Brain microvascular endothelial cell (primary cell): ENCODE measurements at regions not wholly inside any gene's neighbourhood (a gene's known extent, or its start where the extent isn't known, plus 50 kb on each side); places are given as distances from the start of the nearest gene placed in this dataset.
A peak's percentile ranks its signal among the peaks of the same experiment; 100 is the strongest.

Experiments used
- DNase-seq: peaks from one replicate; pipeline ENCODE4 v3.0.0-alpha.2; 2020
- H3K27ac ChIP-seq: fragments of 250-450 bp; sonication (Bioruptor Pico); 2 replicates; pipeline ENCODE4 v1.5.1; 2020; ENCODE audit warnings: mild to moderate bottlenecking, moderate library complexity
- H3K27me3 ChIP-seq: fragments of 250-450 bp; sonication (Bioruptor Pico); replicated peaks from 2 replicates; pipeline ENCODE4 v1.5.1; 2020; ENCODE audit warnings: mild to moderate bottlenecking
- H3K36me3 ChIP-seq: fragments of 250-450 bp; sonication (Bioruptor Pico); replicated peaks from 2 replicates; pipeline ENCODE4 v1.5.1; 2020; ENCODE audit warnings: mild to moderate bottlenecking
- H3K4me3 ChIP-seq: 2 replicates; pipeline ENCODE4 v1.5.1; 2011; ENCODE audit warnings: low read depth, mild to moderate bottlenecking, control low read depth, low read length, moderate library complexity
- in situ Hi-C: cut with HindIII; loops from 2 replicates; pipeline ENCODE4 v1.10.0; 2017; ENCODE audit warnings: low sequenced_read_pairs, low pct_ligation_motif_present
- TF ChIP-seq, protein P1 (sequence below): IDR thresholded peaks from 2 replicates; pipeline ENCODE4 v1.5.1; 2011; ENCODE audit warnings: low read depth, mild to moderate bottlenecking, moderate library complexity, low read length, control low read depth, inconsistent platforms; ENCODE audit errors: missing control alignments

DNA sequence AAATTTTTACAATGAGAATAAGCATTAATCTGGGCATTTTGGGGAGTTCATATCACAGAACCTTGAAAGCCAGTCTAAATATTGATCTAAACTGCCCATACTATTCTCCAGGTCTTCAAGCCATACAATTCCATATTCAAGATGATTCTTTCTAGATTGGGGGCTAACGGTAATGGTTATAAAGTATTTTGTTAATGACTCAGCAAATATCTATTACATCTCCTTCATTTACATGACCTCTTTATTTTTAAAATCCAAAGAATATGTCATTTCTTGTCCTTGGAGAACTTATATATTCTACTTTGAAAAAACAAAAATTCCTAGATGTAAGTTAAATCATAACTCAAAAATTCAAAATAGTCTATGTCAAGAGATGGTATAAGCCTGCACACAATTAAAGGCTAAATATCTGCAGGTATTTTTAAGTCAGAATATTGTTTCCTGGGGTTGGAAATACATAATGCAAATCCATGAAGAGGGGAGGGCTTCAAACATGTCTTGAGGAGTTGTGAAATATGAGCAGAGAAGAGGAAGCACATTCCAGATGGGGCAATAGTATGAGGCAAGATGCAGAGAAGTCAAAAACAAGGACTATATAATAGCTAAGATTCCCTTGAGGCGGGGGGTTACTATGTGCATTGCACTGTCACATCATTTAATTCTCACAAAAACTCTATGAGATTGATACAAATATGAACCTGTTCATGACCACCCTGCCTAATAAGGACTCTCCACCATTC is 526.4 kb downstream of the NR2F1-AS1 start:
- Histone ChIP-seq H3K4me3 (no peak overlapping the region), H3K27ac (no peak overlapping the region), H3K36me3 (no peaks in the 10 kb centered on the region), H3K27me3 (no peaks in the 10 kb centered on the region)
- in situ Hi-C loops = no loop called here
- TF ChIP-seq, protein P1, sequence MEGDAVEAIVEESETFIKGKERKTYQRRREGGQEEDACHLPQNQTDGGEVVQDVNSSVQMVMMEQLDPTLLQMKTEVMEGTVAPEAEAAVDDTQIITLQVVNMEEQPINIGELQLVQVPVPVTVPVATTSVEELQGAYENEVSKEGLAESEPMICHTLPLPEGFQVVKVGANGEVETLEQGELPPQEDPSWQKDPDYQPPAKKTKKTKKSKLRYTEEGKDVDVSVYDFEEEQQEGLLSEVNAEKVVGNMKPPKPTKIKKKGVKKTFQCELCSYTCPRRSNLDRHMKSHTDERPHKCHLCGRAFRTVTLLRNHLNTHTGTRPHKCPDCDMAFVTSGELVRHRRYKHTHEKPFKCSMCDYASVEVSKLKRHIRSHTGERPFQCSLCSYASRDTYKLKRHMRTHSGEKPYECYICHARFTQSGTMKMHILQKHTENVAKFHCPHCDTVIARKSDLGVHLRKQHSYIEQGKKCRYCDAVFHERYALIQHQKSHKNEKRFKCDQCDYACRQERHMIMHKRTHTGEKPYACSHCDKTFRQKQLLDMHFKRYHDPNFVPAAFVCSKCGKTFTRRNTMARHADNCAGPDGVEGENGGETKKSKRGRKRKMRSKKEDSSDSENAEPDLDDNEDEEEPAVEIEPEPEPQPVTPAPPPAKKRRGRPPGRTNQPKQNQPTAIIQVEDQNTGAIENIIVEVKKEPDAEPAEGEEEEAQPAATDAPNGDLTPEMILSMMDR = no peak
- peak; percentile 28 for DNase-seq

- TF ChIP-seq, protein P1 = no peak
- no peak for DNase-seq
- Histone ChIP-seq H3K27me3 (no peaks in the 10 kb centered on the region), H3K36me3 (no peaks in the 10 kb centered on the region), H3K27ac (no peak overlapping the region), H3K4me3 (no peak overlapping the region)
- in situ Hi-C loops = no loop called here
These were observed 527.2 kb downstream of the NR2F1-AS1 start for GRCh38 chr5:93053825-93054224.

- in situ Hi-C loops = no loop called here
- no peaks in the 10 kb centered on the region for H3K36me3 ChIP-seq
These were observed 532.2 kb downstream of the NR2F1-AS1 start for GRCh38 chr5:93048858-93049257.

DNA sequence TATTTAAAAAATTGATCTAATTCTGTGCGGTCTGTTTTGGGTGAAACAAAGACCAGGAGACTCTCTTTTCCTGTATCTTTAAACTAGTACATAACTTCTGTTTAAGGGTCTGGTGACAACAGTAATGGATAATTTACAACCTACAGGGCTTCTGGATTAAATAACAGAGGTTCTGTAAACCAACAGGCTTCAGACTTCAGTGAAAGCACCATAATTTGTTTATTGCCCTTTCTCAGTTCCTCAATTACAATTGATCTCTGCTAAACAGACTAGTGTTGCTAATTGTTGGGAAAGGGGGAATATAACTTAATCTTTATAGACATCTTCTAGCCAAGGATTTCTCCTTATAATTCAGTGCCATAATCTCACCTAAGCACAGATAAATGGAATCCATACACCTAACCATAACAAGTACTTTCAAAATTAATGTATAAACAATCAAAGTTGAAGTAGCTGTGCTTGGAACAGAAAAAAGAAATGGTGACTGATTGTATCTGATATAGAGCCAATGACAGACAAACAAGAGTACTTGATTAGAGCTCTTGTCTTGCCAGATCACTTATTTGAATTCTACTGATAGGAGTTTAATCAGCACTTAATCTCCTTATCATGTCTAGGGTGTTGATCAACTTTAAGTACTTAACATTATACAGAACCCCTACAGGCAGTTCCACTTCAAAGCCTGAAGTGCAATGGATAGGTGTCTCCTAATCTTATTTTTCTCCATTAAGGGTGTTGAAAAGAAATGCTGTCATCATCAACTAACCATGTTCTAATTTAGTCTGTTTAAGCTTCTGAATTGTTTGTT is 536.0 kb downstream of the NR2F1-AS1 start:
- in situ Hi-C loops = no loop called here
- Histone ChIP-seq H3K27me3 (no peaks in the 10 kb centered on the region), H3K36me3 (no peaks in the 10 kb centered on the region), H3K27ac (no peak overlapping the region), H3K4me3 (no peak overlapping the region)
- TF ChIP-seq, protein P1 = no peak
- DNase-seq = no peak

More at GRCh38 chr5:93048858-93049257, 532.2 kb downstream of the NR2F1-AS1 start:
- Histone ChIP-seq H3K27ac (no peak overlapping the region), H3K27me3 (no peaks in the 10 kb centered on the region), H3K4me3 (no peak overlapping the region)
- DNase-seq = no peak
- TF ChIP-seq, protein P1 = no peak

DNA sequence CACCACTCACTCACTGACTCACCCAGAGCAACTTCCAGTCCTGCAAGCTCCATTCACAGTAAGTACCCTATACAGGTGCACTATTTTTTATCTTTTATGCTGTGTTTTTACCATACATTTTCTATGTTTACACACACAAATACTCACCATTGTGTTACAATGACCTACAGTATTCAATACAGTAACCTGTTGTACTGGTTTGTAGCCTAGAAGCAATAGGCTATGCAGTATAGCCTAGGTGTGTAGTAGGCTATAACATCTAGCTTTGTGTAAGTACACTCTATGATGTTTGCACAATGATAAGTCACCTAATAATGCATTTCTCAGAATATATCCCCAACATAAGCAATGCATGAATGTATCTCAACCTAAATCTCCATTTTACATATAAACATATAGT is 541.1 kb downstream of the NR2F1-AS1 start:
- no peak overlapping the region for H3K4me3 ChIP-seq
- no peaks in the 10 kb centered on the region for H3K36me3 ChIP-seq
- no peaks in the 10 kb centered on the region for H3K27me3 ChIP-seq
- no peak for DNase-seq
- in situ Hi-C loops = no loop called here
- no peak overlapping the region for H3K27ac ChIP-seq
- TF ChIP-seq, protein P1 = no peak
